GM21786 (cell line): ENCODE measurements at regions not wholly inside any gene's neighbourhood (a gene's known extent, or its start where the extent isn't known, plus 50 kb on each side); places are given as distances from the start of the nearest gene placed in this dataset.
"Not testable (repeated sequence)": the region's sequence is repeated elsewhere in the genome, so short reads cannot be mapped to it uniquely, and the experiment has no call there.

Experiments used
- ATAC-seq: cut with Tn5 transposase; IDR thresholded peaks from one replicate; pipeline ENCODE4 v1.9.1; 2021; ENCODE audit not compliant: unreplicated experiment

- no peak for ATAC-seq
Measured at GRCh38 chr14:57150449-57150848, 118.3 kb downstream of the EXOC5 start.

GRCh38 chr14:57139173-57139572 is 129.5 kb downstream of the EXOC5 start:
- no peak for ATAC-seq

- ATAC-seq = no peak
Measured at GRCh38 chr14:57136669-57137328, 131.9 kb downstream of the EXOC5 start.

- not testable (repeated sequence) for ATAC-seq
Measured at GRCh38 chr14:57127809-57128208, 140.9 kb downstream of the EXOC5 start.

GRCh38 chr14:57122129-57122528 is 146.6 kb downstream of the EXOC5 start:
- no peak for ATAC-seq

GRCh38 chr14:57112072-57112807 is 156.5 kb downstream of the EXOC5 start:
- not testable (repeated sequence) for ATAC-seq

GRCh38 chr14:57110411-57110810 is 158.3 kb downstream of the EXOC5 start:
- ATAC-seq = not testable (repeated sequence)

GRCh38 chr14:57091030-57091608 is 177.6 kb downstream of the EXOC5 start:
- no peak for ATAC-seq

GRCh38 chr14:57089901-57090300 is 178.8 kb downstream of the EXOC5 start:
- no peak for ATAC-seq

GRCh38 chr14:57087841-57088240 is 180.9 kb downstream of the EXOC5 start:
- ATAC-seq = no peak

- ATAC-seq = no peak
Measured at GRCh38 chr14:57086271-57087162, 182.2 kb downstream of the EXOC5 start.

- no peak for ATAC-seq
Measured at GRCh38 chr14:57085801-57086200, 182.9 kb downstream of the EXOC5 start.

- ATAC-seq = no peak
Measured at GRCh38 chr14:57085043-57085442, 183.7 kb downstream of the EXOC5 start.

GRCh38 chr14:57080691-57081090 is 188.0 kb downstream of the EXOC5 start:
- no peak for ATAC-seq

- no peak for ATAC-seq
Measured at GRCh38 chr14:57078054-57078453, 190.7 kb downstream of the EXOC5 start.

GRCh38 chr14:57073986-57074385 is 194.7 kb downstream of the EXOC5 start:
- ATAC-seq = no peak

- ATAC-seq = no peak
Measured at GRCh38 chr14:57071639-57072038, 197.1 kb downstream of the EXOC5 start.

- ATAC-seq = no peak
Measured at GRCh38 chr14:57069702-57070101, 199.0 kb downstream of the EXOC5 start.

GRCh38 chr14:57068511-57068910 is 200.2 kb downstream of the EXOC5 start:
- ATAC-seq = no peak

- ATAC-seq = no peak
Measured at GRCh38 chr14:57066887-57067513, 201.7 kb downstream of the EXOC5 start.

GRCh38 chr14:57066463-57066862 is 202.2 kb downstream of the EXOC5 start:
- no peak for ATAC-seq
